CD14-positive monocyte (primary cell): ENCODE measurements at regions not wholly inside any gene's neighbourhood (a gene's known extent, or its start where the extent isn't known, plus 50 kb on each side); places are given as distances from the start of the nearest gene placed in this dataset.

ENCODE experiments used
- DNase-seq, 3 donors: peaks; one replicate each; pipeline ENCODE4 v3.0.0-alpha.2; 2011 to 2022
- H2AFZ ChIP-seq: 2 replicates; pipeline ENCODE4 v1.6.0; 2012; ENCODE audit warnings: mild to moderate bottlenecking, low read depth, low read length, inconsistent platforms; ENCODE audit not compliant: insufficient read depth, poor library complexity, severe bottlenecking
- H3K27ac ChIP-seq, 2 donors: 1 replicate in 1 of 2; 2 replicates in 1 of 2; pipeline ENCODE4 v1.5.1; 2012 to 2013; ENCODE audit warnings: low read length in 2 of 2, control low read depth in 1 of 2, inconsistent platforms in 1 of 2, low read depth in 1 of 2, mild to moderate bottlenecking in 1 of 2
- H3K27me3 ChIP-seq, 2 donors: one replicate each; pipeline versions ENCODE4 v1.6.0 to v1.6.1; 2011 to 2013; ENCODE audit warnings: low read length in 2 of 2; ENCODE audit not compliant: control insufficient read depth in 2 of 2, insufficient read depth in 2 of 2
- H3K36me3 ChIP-seq, 2 donors: replicated peaks in 1 of 2; 1 replicate in 1 of 2; 2 replicates in 1 of 2; pipeline versions ENCODE4 v1.5.1 to v1.6.1; 2012 to 2013; ENCODE audit warnings: low read length in 2 of 2, control low read depth in 1 of 2, inconsistent platforms in 1 of 2, mild to moderate bottlenecking in 1 of 2; ENCODE audit not compliant: insufficient read depth in 2 of 2, control insufficient read depth in 1 of 2
- H3K4me1 ChIP-seq, 2 donors: 1 replicate in 1 of 2; 2 replicates in 1 of 2; pipeline versions ENCODE4 v1.5.1 to v1.6.1; 2012 to 2013; ENCODE audit warnings: low read length in 2 of 2, control low read depth in 1 of 2, inconsistent platforms in 1 of 2, mild to moderate bottlenecking in 1 of 2, moderate library complexity in 1 of 2; ENCODE audit not compliant: insufficient read depth in 2 of 2, control insufficient read depth in 1 of 2
- H3K4me2 ChIP-seq: replicated peaks from 2 replicates; pipeline ENCODE3; 2012; ENCODE audit warnings: low read length, moderate library complexity, mild to moderate bottlenecking; ENCODE audit not compliant: poor library complexity, severe bottlenecking; ENCODE audit errors: extremely low read depth
- H3K4me3 ChIP-seq, 3 experiments: fragments of 200-600 bp in 1 of 3; sonication (generic) in 1 of 3; replicated peaks in 1 of 3; 1 replicate in 2 of 3; 2 replicates in 1 of 3; pipeline ENCODE4 v1.5.1; 2011 to 2013; ENCODE audit warnings: low read length in 3 of 3, mild to moderate bottlenecking in 3 of 3, control low read depth in 2 of 3, low read depth in 2 of 3, inconsistent platforms in 1 of 3, moderate library complexity in 1 of 3
- H3K79me2 ChIP-seq: 2 replicates; pipeline ENCODE4 v1.6.0; 2012; ENCODE audit warnings: mild to moderate bottlenecking, control low read depth, inconsistent platforms, low read length, moderate library complexity; ENCODE audit not compliant: insufficient read depth
- H3K9ac ChIP-seq: 2 replicates; pipeline ENCODE4 v1.6.0; 2017; ENCODE audit warnings: low read length, mild to moderate bottlenecking; ENCODE audit not compliant: insufficient read depth, poor library complexity, severe bottlenecking
- H3K9me3 ChIP-seq, 2 donors: replicated peaks in 1 of 2; 1 replicate in 1 of 2; 2 replicates in 1 of 2; pipeline versions ENCODE4 v1.5.1 to v1.6.1; 2012 to 2013; ENCODE audit warnings: low read length in 2 of 2, control low read depth in 1 of 2; ENCODE audit not compliant: control insufficient read depth in 1 of 2, insufficient read depth in 1 of 2
- H4K20me1 ChIP-seq: 2 replicates; pipeline ENCODE4 v1.6.0; 2012; ENCODE audit warnings: mild to moderate bottlenecking, low read length, control low read depth, moderate library complexity; ENCODE audit not compliant: insufficient read depth
- H3K27ac Mint-ChIP-seq, 7 donors: one replicate each; pipeline ENCODE4 v1.8.0; 2020; ENCODE audit warnings: mild to moderate bottlenecking in 7 of 7, mixed read lengths in 7 of 7, moderate library complexity in 6 of 7, inconsistent platforms in 2 of 7
- H3K27me3 Mint-ChIP-seq, 3 donors: one replicate each; pipeline ENCODE4 v1.8.0; 2021 to 2022; ENCODE audit warnings: low read depth in 3 of 3, mild to moderate bottlenecking in 3 of 3, mixed read lengths in 3 of 3, moderate library complexity in 3 of 3, inconsistent platforms in 1 of 3
- H3K36me3 Mint-ChIP-seq, 2 donors: one replicate each; pipeline ENCODE4 v1.8.0; 2020; ENCODE audit warnings: mixed read lengths in 2 of 2, inconsistent platforms in 1 of 2, mild to moderate bottlenecking in 1 of 2
- H3K4me1 Mint-ChIP-seq: one replicate; pipeline ENCODE4 v1.8.0; 2020; ENCODE audit warnings: mild to moderate bottlenecking, mixed read lengths
- H3K4me3 Mint-ChIP-seq, 2 donors: one replicate each; pipeline ENCODE4 v1.8.0; 2020; ENCODE audit warnings: mild to moderate bottlenecking in 2 of 2, mixed read lengths in 2 of 2, moderate library complexity in 1 of 2
- H3K9me3 Mint-ChIP-seq, 7 donors: one replicate each; pipeline ENCODE4 v1.8.0; 2020 to 2022; ENCODE audit warnings: mixed read lengths in 7 of 7, mild to moderate bottlenecking in 6 of 7, moderate library complexity in 6 of 7, inconsistent platforms in 2 of 7
- WGBS: methylation state at CpG from one replicate; pipeline ENCODE4 v1.1.5; 2013; ENCODE audit warnings: missing lambda C conversion rate; ENCODE audit not compliant: insufficient coverage; 5-methylcytosine and 5-hydroxymethylcytosine counted together
- intact Hi-C, 2 donors: fragments of 100-400 bp; cut with micrococcal nuclease; formaldehyde crosslinking; loops; one replicate each; pipeline versions ENCODE4 v1.15.0 to v1.15.1; 2023
- TF ChIP-seq, protein P1 (sequence below): fragments of 200-600 bp; IDR thresholded peaks from one replicate; pipeline ENCODE4 v1.8.0; 2022; ENCODE audit warnings: antibody characterized with exemption, mild to moderate bottlenecking

DNA sequence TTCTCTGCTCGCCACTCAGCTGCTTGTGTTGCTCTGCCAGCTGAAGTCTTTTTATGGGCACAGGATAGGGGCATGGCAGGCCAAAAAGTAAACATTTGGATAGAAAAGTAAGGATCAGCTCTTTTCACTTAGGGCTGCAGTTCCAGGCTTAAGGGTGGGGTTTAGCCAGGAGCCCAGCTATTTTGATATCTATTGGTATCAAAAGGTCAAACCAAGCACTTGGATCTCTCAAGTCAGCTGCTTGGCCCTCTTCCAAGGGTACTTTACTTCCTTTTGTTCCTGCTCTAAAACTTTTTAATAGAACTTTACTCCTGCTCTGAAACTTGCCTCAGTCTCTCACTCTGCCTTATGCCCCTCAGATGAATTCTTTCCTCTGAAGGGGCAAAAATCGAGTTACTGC lies 55.7 kb upstream of the ABCC4 start:
- no peak overlapping the region for H3K4me2 ChIP-seq
- no CpG with 5 or more reads among the region's 2 CpGs for WGBS
- DNase-seq, result no peak
- Mint-ChIP-seq H3K27me3 (peaks cover 3 to 6% (median 5%) of the 10 kb centered on the region in 3 donors), H3K36me3 (no peaks in the 10 kb centered on the region), H3K27ac (no peak overlapping the region), H3K4me1 (no peaks in the 10 kb centered on the region), H3K9me3 (peaks cover 0 to 6% (median 0%) of the 10 kb centered on the region in 7 donors), H3K4me3 (no peak overlapping the region)
- H3K27me3 ChIP-seq, result no peaks in the 10 kb centered on the region
- H3K27ac ChIP-seq, result no peak overlapping the region
- H3K4me3 ChIP-seq, result no peak overlapping the region
- H3K9ac ChIP-seq, result no peak overlapping the region
- TF ChIP-seq, protein P1, sequence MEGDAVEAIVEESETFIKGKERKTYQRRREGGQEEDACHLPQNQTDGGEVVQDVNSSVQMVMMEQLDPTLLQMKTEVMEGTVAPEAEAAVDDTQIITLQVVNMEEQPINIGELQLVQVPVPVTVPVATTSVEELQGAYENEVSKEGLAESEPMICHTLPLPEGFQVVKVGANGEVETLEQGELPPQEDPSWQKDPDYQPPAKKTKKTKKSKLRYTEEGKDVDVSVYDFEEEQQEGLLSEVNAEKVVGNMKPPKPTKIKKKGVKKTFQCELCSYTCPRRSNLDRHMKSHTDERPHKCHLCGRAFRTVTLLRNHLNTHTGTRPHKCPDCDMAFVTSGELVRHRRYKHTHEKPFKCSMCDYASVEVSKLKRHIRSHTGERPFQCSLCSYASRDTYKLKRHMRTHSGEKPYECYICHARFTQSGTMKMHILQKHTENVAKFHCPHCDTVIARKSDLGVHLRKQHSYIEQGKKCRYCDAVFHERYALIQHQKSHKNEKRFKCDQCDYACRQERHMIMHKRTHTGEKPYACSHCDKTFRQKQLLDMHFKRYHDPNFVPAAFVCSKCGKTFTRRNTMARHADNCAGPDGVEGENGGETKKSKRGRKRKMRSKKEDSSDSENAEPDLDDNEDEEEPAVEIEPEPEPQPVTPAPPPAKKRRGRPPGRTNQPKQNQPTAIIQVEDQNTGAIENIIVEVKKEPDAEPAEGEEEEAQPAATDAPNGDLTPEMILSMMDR, result no peak
- no peaks in the 10 kb centered on the region for H4K20me1 ChIP-seq
- H3K79me2 ChIP-seq, result no peaks in the 10 kb centered on the region
- H3K9me3 ChIP-seq, result no peaks in the 10 kb centered on the region
- H3K4me1 ChIP-seq, result no peaks in the 10 kb centered on the region
- no peaks in the 10 kb centered on the region for H3K36me3 ChIP-seq
- no peak overlapping the region for H2AFZ ChIP-seq
- intact Hi-C loops, result no loop called here

DNA sequence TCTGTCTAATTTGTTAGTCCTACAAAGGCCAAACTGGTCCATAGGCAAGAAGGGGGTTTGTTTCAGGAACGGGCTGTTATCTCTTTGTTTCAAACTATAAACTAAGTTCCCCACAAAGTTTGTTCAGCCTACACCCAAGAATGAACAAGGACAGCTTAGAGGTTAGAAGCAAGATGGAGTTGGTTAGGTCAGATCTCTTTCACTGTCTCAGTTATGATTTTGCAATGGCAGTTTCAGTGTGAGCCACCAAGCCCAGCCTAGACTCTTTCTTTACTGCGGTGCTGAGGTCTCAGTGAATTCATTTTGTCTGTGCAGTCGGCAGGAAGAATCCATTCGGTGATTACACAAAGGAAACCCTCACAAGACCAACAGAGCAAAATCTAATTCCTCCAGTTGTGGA lies 56.6 kb upstream of the ABCC4 start:
- Mint-ChIP-seq H3K4me1 (no peaks in the 10 kb centered on the region), H3K9me3 (peaks cover 0 to 6% (median 0%) of the 10 kb centered on the region in 7 donors), H3K27ac (no peak overlapping the region), H3K36me3 (no peaks in the 10 kb centered on the region), H3K27me3 (peaks cover 3 to 6% (median 3%) of the 10 kb centered on the region in 3 donors), H3K4me3 (no peak overlapping the region)
- Histone ChIP-seq H3K9ac (no peak overlapping the region), H3K4me2 (no peak overlapping the region), H2AFZ (no peak overlapping the region), H3K79me2 (no peaks in the 10 kb centered on the region), H3K4me1 (no peaks in the 10 kb centered on the region), H3K27ac (no peak overlapping the region), H3K9me3 (no peaks in the 10 kb centered on the region), H4K20me1 (no peaks in the 10 kb centered on the region), H3K36me3 (no peaks in the 10 kb centered on the region), H3K27me3 (no peaks in the 10 kb centered on the region), H3K4me3 (no peak overlapping the region)
- intact Hi-C loops, result no loop called here
- WGBS, result 100% methylated on average over 1 of the region's 4 CpGs
- no peak for DNase-seq
- TF ChIP-seq, protein P1, result no peak
